ENCODE measurements at regions not wholly inside any gene's neighbourhood (a gene's known extent, or its start where the extent isn't known, plus 50 kb on each side); places are given as distances from the start of the nearest gene placed in this dataset.

DNA sequence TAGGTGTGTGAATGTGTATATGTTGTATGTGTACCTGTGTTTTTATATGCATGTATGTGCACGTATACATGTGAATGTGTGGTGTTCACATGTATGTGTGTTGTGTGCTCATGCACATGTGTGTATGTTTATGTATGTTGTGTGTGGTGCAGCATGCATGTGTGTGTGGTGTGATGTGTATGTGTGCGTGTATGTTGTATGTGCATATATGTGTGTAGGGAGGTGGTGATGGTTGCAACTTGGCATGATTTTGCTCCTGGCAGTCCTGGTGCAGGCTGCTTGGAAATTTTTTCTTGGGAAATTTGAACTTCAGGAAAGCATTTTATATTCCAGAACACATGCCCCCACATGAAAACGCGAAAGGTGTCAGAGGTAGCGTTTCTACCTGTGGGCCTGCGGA, 1177.8 kb downstream of the TBC1D22A start:
- H3K36me3 ChIP-seq (ENCODE audit: control insufficient read depth, insufficient read depth, low read length): no peaks in the 10 kb centered on the region
- CTCF ChIA-PET: no interaction called here
- DNase-seq (ENCODE audit: low read depth): no peak
- H3K27me3 ChIP-seq (ENCODE audit: control insufficient read depth, insufficient read depth, low read length): no peaks in the 10 kb centered on the region
- H3K4me3 ChIP-seq (ENCODE audit: low read depth, low read length): no peak overlapping the region
- POLR2A ChIA-PET: no interaction called here
- TF ChIP-seq, protein P1, sequence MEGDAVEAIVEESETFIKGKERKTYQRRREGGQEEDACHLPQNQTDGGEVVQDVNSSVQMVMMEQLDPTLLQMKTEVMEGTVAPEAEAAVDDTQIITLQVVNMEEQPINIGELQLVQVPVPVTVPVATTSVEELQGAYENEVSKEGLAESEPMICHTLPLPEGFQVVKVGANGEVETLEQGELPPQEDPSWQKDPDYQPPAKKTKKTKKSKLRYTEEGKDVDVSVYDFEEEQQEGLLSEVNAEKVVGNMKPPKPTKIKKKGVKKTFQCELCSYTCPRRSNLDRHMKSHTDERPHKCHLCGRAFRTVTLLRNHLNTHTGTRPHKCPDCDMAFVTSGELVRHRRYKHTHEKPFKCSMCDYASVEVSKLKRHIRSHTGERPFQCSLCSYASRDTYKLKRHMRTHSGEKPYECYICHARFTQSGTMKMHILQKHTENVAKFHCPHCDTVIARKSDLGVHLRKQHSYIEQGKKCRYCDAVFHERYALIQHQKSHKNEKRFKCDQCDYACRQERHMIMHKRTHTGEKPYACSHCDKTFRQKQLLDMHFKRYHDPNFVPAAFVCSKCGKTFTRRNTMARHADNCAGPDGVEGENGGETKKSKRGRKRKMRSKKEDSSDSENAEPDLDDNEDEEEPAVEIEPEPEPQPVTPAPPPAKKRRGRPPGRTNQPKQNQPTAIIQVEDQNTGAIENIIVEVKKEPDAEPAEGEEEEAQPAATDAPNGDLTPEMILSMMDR (IDR thresholded peaks at IDR 0.05; ENCODE audit: insufficient read depth, low read depth, low read length): no peak

DNA sequence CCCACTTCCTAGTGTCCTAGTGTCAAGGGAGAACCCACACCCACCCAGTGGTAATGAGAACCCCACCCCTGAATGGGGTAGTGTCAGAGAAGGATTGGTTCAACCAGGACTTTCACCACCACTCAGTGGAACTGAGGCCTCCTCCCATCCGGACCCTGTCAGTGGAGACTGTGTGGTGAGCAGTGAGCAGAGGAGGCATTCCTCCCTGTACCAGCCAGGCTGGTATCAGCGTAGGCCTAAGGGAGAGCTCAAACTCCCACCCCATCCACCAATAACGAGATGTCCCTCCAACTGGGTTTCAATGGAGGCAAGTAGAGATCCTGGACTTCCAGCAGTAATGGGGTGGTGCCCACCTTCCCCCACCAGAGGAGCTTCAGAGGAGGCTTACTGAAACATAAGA, 1171.4 kb downstream of the TBC1D22A start:
- Histone ChIP-seq H3K27me3 (ENCODE audit: control insufficient read depth, insufficient read depth, low read length) (no peaks in the 10 kb centered on the region), H3K36me3 (ENCODE audit: control insufficient read depth, insufficient read depth, low read length) (no peaks in the 10 kb centered on the region), H3K4me3 (ENCODE audit: low read depth, low read length) (no peak overlapping the region)
- DNase-seq (ENCODE audit: low read depth): no peak
- ChIA-PET CTCF (no interaction called here), POLR2A (no interaction called here)
- TF ChIP-seq, protein P1 (IDR thresholded peaks at IDR 0.05; ENCODE audit: insufficient read depth, low read depth, low read length): no peak

DNA sequence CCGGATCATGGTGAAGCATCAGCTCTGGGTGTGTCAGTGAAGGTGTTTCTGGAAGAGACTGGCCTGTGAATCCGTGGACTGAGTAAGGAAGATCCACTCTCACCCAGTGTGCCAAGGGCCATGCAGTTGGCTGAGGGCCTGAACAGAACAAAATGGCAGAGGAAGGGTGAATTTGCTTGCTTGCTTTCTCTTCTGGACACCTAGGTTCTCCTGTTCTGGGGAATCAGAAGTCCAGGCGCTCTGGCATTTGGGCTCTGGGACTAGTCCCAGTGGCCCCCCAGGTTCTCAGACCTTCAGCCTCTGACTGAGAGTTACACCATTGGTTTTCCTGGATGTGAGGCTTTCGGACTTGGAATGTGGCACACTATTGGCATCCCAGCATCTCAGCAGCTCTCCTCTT, 1170.8 kb downstream of the TBC1D22A start:
- ChIA-PET CTCF (interaction anchor here (0.6 kb wide), 1 partner anchor 182 kb away, joined by 4 read pairs; no protein-coding TSS in a partner anchor), POLR2A (no interaction called here)
- H3K4me3 ChIP-seq (ENCODE audit: low read depth, low read length): no peak overlapping the region
- no peaks in the 10 kb centered on the region for H3K36me3 ChIP-seq (ENCODE audit: control insufficient read depth, insufficient read depth, low read length)
- TF ChIP-seq, protein P1 (IDR thresholded peaks at IDR 0.05; ENCODE audit: insufficient read depth, low read depth, low read length): no peak
- DNase-seq (ENCODE audit: low read depth): no peak
- no peaks in the 10 kb centered on the region for H3K27me3 ChIP-seq (ENCODE audit: control insufficient read depth, insufficient read depth, low read length)

DNA sequence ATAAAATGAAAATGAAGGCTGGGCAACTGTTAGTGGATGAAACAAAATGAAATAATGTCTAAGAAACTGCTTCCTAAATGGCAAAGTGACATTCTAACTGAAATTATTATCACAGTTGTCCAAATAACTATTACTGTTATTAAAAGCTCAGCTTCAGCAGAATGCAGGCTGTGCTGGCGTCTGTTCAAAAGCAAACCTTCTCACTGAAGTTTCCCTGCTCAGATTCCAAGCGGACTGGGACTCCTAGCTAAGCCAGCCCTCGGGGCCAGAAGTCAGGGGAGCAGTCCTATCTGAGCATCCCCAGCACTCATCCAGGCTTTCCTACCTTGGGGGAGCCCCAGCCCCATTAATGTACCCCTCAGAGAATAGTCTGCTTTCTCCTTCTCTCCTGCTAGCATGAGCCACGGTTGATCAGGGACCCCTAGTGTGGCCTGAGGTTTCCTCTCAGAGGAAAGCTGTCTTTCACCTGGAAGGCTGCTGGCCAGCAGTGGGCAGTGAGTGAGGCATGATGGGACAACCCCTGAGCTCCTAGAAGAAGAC, 1167.3 kb downstream of the TBC1D22A start:
- Histone ChIP-seq H3K36me3 (ENCODE audit: control insufficient read depth, insufficient read depth, low read length) (no peaks in the 10 kb centered on the region), H3K4me3 (ENCODE audit: low read depth, low read length) (no peak overlapping the region), H3K27me3 (ENCODE audit: control insufficient read depth, insufficient read depth, low read length) (no peaks in the 10 kb centered on the region)
- POLR2A ChIA-PET: no interaction called here
- CTCF ChIA-PET: no interaction called here
- TF ChIP-seq, protein P1 (IDR thresholded peaks at IDR 0.05; ENCODE audit: insufficient read depth, low read depth, low read length): no peak
- no peak for DNase-seq (ENCODE audit: low read depth)

DNA sequence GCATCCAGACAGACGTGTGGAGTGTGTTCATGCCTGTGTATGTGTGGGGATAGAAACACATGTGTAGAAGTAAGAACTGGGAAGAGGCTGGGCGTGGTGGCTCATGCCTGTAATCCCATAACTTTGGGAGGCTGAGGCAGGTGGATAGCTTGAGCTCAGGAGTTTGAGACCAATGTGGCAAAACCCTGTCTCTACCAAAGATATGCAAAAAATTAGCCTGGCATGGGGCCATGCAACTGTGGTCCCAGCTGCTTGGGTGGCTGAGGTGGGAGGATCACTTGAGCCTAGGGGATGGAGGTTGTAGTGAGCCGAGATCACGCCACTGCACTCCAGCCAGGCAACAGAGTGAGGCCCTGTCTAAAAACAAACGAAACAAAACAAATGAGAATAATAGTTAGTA, 1166.6 kb downstream of the TBC1D22A start:
- DNase-seq (ENCODE audit: low read depth): no peak
- CTCF ChIA-PET: no interaction called here
- Histone ChIP-seq H3K36me3 (ENCODE audit: control insufficient read depth, insufficient read depth, low read length) (no peaks in the 10 kb centered on the region), H3K27me3 (ENCODE audit: control insufficient read depth, insufficient read depth, low read length) (no peaks in the 10 kb centered on the region), H3K4me3 (ENCODE audit: low read depth, low read length) (no peak overlapping the region)
- TF ChIP-seq, protein P1 (IDR thresholded peaks at IDR 0.05; ENCODE audit: insufficient read depth, low read depth, low read length): no peak
- POLR2A ChIA-PET: no interaction called here

Measured in BJ (cell line).